ENCODE measurements at regions not wholly inside any gene's neighbourhood (a gene's known extent, or its start where the extent isn't known, plus 50 kb on each side); places are given as distances from the start of the nearest gene placed in this dataset.

DNA sequence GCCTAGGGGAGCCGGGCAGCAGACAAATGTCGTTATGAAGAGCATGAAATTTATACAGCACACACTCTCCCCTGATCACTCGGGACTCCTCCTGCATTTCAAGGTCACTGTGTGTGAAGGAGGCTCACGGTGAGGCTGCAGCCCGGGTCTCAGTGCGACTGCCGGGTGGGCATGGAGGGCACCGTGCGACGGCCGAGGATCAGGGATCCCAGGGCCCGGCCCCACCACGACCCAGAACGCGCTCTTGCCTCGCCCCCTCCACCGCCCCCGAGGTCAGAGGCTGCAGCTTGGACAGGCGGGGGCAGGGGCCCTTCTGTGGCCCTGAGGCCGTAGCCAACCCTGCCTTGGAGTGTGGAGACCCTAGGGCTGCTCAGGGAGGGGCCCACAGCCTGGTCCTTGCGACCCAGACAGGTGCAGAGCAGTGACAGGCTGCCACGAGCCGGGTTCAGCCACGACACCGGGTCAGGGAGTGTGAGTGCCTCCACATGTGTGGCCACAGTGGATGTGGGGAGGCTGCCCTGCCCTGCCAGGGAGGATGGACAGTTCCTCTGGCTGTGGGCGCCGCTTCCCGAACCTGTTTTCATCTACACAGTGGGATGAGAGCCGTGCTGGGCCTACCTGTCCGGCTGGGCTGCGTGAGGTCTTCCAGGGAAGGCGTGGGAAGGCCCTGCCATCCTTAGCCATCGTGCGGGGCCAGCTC, 89.3 kb upstream of the NKX1-1 start:
- ChIA-PET POLR2A (ENCODE audit: low non-redundant PET) (no interaction called here), CTCF (interaction anchor here (0.6 kb wide), 1 partner anchor 28 kb away, joined by 3 read pairs; no protein-coding TSS in a partner anchor)
- TF ChIP-seq, protein P1, sequence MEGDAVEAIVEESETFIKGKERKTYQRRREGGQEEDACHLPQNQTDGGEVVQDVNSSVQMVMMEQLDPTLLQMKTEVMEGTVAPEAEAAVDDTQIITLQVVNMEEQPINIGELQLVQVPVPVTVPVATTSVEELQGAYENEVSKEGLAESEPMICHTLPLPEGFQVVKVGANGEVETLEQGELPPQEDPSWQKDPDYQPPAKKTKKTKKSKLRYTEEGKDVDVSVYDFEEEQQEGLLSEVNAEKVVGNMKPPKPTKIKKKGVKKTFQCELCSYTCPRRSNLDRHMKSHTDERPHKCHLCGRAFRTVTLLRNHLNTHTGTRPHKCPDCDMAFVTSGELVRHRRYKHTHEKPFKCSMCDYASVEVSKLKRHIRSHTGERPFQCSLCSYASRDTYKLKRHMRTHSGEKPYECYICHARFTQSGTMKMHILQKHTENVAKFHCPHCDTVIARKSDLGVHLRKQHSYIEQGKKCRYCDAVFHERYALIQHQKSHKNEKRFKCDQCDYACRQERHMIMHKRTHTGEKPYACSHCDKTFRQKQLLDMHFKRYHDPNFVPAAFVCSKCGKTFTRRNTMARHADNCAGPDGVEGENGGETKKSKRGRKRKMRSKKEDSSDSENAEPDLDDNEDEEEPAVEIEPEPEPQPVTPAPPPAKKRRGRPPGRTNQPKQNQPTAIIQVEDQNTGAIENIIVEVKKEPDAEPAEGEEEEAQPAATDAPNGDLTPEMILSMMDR (conservative IDR thresholded peaks at IDR 0.05; ENCODE audit: low read depth), result no peak
- no peak for DNase-seq (ENCODE audit: low spot score)
- no peak overlapping the region for H3K27ac ChIP-seq

- H3K27ac ChIP-seq, result no peak overlapping the region
- POLR2A ChIA-PET (ENCODE audit: low non-redundant PET), result no interaction called here
- no peak for DNase-seq (ENCODE audit: low spot score)
- TF ChIP-seq, protein P1 (conservative IDR thresholded peaks at IDR 0.05; ENCODE audit: low read depth), result no peak
- CTCF ChIA-PET, result interaction anchor here (0.6 kb wide), 1 partner anchor 29 kb away, joined by 3 read pairs; no protein-coding TSS in a partner anchor
Measured at GRCh38 chr4:1494416-1495315, 88.4 kb upstream of the NKX1-1 start.

- DNase-seq (ENCODE audit: low spot score), result no peak
- ChIA-PET POLR2A (ENCODE audit: low non-redundant PET) (no interaction called here), CTCF (no interaction called here)
- TF ChIP-seq, protein P1 (conservative IDR thresholded peaks at IDR 0.05; ENCODE audit: low read depth), result no peak
- H3K27ac ChIP-seq, result no peak overlapping the region
Measured at GRCh38 chr4:1493540-1494287, 87.5 kb upstream of the NKX1-1 start.

- no peak for DNase-seq (ENCODE audit: low spot score)
- H3K27ac ChIP-seq, result no peak overlapping the region
- ChIA-PET CTCF (no interaction called here), POLR2A (ENCODE audit: low non-redundant PET) (no interaction called here)
- TF ChIP-seq, protein P1 (conservative IDR thresholded peaks at IDR 0.05; ENCODE audit: low read depth), result no peak
Measured at GRCh38 chr4:1492651-1493539, 86.7 kb upstream of the NKX1-1 start.

DNA sequence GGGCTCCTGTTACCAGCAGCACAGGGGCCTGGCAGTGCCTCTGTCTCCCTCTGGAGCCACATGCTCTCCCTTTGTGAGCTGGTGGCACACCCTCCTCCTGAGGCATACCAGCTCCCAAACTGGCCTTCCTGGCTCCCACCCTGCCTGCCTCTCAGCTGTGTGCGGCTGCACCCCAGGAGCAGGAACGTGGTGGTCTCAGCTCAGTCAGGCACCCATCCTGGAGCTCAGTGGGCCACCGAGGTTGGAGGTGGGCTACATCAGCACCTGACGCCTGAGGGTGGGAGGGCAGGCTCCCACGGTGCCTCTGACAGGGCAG, 85.9 kb upstream of the NKX1-1 start:
- TF ChIP-seq, protein P1 (conservative IDR thresholded peaks at IDR 0.05; ENCODE audit: low read depth), result no peak
- ChIA-PET POLR2A (ENCODE audit: low non-redundant PET) (no interaction called here), CTCF (interaction anchor here (0.6 kb wide), 1 partner anchor 15 kb away, joined by 3 read pairs; no protein-coding TSS in a partner anchor)
- no peak overlapping the region for H3K27ac ChIP-seq
- DNase-seq (ENCODE audit: low spot score), result no peak
